ENCODE measurements at regions not wholly inside any gene's neighbourhood (a gene's known extent, or its start where the extent isn't known, plus 50 kb on each side); places are given as distances from the start of the nearest gene placed in this dataset.
"Not testable (repeated sequence)": the region's sequence is repeated elsewhere in the genome, so short reads cannot be mapped to it uniquely, and the experiment has no call there.

DNA sequence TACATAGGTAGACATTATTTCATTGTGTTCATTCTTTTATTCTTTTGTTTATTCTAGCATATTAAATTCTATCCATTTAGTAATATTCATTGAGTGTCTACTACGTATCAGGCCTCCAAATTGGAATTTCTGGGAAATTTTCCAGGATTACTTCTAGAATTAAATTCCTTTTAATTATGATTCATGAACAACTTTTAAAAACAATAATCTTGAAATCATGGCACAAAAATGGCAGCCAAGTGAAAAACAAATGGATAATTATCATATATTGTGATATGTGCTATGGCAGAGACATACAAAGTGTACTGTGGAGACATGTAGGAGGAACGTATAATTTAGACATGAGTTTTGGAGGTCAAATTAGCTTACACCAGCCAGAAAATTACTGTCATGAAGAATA, 868.5 kb downstream of the FAT4 start:
- no peak for DNase-seq (ENCODE audit: low spot score)
- Mint-ChIP-seq H3K9me3 (ENCODE audit: unreplicated experiment) (no peaks in the 10 kb centered on the region), H3K36me3 (ENCODE audit: low read depth, unreplicated experiment) (no peaks in the 10 kb centered on the region), H3K4me3 (ENCODE audit: unreplicated experiment) (no peak overlapping the region), H3K27me3 (ENCODE audit: unreplicated experiment) (no peaks in the 10 kb centered on the region), H3K27ac (ENCODE audit: unreplicated experiment) (no peak overlapping the region), H3K4me1 (ENCODE audit: unreplicated experiment) (no peaks in the 10 kb centered on the region)
- TF ChIP-seq, protein P1, sequence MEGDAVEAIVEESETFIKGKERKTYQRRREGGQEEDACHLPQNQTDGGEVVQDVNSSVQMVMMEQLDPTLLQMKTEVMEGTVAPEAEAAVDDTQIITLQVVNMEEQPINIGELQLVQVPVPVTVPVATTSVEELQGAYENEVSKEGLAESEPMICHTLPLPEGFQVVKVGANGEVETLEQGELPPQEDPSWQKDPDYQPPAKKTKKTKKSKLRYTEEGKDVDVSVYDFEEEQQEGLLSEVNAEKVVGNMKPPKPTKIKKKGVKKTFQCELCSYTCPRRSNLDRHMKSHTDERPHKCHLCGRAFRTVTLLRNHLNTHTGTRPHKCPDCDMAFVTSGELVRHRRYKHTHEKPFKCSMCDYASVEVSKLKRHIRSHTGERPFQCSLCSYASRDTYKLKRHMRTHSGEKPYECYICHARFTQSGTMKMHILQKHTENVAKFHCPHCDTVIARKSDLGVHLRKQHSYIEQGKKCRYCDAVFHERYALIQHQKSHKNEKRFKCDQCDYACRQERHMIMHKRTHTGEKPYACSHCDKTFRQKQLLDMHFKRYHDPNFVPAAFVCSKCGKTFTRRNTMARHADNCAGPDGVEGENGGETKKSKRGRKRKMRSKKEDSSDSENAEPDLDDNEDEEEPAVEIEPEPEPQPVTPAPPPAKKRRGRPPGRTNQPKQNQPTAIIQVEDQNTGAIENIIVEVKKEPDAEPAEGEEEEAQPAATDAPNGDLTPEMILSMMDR (IDR thresholded peaks at IDR 0.05; ENCODE audit: unreplicated experiment): no peak

DNA sequence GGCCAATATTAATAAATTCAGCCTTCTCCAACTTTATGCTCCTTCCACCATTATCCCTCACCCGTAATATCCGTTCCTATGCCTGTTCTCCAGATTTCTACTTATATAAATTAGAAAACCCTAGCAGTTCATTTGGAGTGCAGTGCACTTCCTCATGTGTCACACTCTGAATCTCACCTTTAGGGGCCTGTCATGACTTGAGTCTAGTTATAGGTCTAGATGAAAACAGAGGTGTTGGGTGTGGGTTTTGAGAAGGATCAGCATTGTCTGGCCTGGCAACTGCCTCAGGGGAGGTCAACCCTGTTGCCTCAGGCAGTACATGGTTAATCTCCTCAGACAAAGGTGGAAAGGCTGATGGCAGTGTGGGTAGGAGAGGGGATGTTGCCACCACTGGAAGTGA, 876.8 kb downstream of the FAT4 start:
- TF ChIP-seq, protein P1 (IDR thresholded peaks at IDR 0.05; ENCODE audit: unreplicated experiment): no peak
- Mint-ChIP-seq H3K27me3 (ENCODE audit: unreplicated experiment) (no peaks in the 10 kb centered on the region), H3K27ac (ENCODE audit: unreplicated experiment) (no peak overlapping the region), H3K9me3 (ENCODE audit: unreplicated experiment) (no peaks in the 10 kb centered on the region), H3K4me3 (ENCODE audit: unreplicated experiment) (no peak overlapping the region), H3K4me1 (ENCODE audit: unreplicated experiment) (no peaks in the 10 kb centered on the region), H3K36me3 (ENCODE audit: low read depth, unreplicated experiment) (no peaks in the 10 kb centered on the region)
- no peak for DNase-seq (ENCODE audit: low spot score)

DNA sequence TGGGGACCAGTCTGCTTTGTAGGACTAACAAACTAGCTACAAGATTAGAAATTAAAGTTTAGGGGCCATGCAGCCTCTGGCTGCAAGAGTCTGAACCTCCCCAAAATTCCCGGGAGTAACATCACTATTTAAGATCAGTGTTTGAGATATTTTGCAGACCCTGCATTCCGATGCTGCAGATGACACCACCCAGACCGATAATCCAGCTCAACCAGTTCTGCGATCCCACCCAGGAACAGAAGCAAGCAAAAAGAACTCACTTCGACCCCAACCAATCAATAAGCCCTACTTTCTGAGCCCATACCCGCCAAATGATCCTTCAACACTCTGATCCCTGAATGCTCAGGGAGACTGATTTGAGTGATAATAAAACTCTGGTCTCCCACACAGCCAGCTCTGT, 877.8 kb downstream of the FAT4 start:
- Mint-ChIP-seq H3K4me1 (ENCODE audit: unreplicated experiment) (no peaks in the 10 kb centered on the region), H3K9me3 (ENCODE audit: unreplicated experiment) (no peaks in the 10 kb centered on the region), H3K27me3 (ENCODE audit: unreplicated experiment) (no peaks in the 10 kb centered on the region), H3K36me3 (ENCODE audit: low read depth, unreplicated experiment) (no peaks in the 10 kb centered on the region), H3K4me3 (ENCODE audit: unreplicated experiment) (no peak overlapping the region), H3K27ac (ENCODE audit: unreplicated experiment) (no peak overlapping the region)
- TF ChIP-seq, protein P1 (IDR thresholded peaks at IDR 0.05; ENCODE audit: unreplicated experiment): no peak
- DNase-seq (ENCODE audit: low spot score): no peak

DNA sequence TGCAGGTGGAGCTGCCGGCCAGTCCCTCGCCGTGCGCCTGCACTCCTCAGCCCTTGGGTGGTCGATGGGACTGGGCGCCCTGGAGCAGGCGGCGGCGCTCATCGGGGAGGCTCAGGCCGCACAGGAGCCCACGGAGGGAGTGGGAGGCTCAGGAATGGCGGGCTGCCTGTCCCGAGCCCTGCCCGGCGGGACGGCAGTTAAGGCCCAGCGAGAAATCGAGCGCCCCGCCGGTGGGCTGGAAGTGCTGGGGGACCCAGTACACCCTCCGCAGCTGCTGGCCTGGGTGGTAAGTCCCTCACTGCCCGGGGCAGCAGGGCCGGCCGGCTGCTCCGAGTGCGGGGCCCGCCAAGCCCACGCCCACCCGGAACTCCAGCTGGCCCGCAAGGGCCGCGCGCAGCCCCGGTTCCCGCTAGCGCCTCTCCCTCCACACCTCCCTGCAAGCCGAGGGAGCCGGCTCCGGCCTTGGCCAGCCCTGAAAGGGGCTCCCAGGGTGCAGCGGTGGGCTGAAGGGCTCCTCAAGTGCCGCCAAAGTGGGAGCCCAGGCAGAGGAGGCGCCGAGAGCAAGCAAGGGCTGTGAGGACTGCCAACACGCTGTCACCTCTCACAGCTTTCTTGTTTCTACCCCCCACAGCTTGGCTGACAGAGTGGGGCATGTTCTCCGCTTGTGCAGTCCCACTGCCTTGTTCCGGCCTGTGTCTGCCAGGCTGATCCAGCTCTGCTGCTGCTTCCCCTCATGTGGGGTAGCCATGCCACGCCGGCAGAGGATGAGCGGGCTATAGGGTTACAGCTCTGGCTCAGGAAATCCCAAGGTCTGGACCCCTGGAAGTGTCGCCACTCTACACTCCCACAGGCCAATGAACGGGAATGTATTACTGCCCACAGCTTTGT, 886.7 kb downstream of the FAT4 start:
- H3K27ac Mint-ChIP-seq (ENCODE audit: unreplicated experiment); H3K4me3 Mint-ChIP-seq (ENCODE audit: unreplicated experiment); H3K27me3 Mint-ChIP-seq (ENCODE audit: unreplicated experiment); DNase-seq (ENCODE audit: low spot score); H3K9me3 Mint-ChIP-seq (ENCODE audit: unreplicated experiment); H3K36me3 Mint-ChIP-seq (ENCODE audit: low read depth, unreplicated experiment); H3K4me1 Mint-ChIP-seq (ENCODE audit: unreplicated experiment): not testable (repeated sequence)

DNA sequence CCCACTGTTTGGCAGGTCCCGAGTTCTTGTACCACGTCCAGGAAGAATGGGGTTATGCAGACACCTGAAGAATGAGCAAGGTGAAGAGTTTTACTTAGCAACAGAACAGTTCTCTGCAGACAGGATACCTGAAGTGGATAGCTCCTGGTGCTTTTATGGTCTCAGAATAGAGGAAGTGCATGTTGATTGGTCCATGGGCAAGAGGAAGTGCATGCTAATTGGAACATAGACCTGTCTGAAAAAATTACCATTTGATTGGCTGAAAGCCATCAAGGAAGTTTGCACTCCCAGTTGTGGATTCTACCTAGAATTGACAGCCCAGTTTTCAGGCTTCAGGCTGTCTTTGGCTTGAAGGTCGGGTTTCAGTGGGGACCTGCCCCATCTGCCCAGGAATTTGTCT, 887.5 kb downstream of the FAT4 start:
- peaks cover 4% of the 10 kb centered on the region for H3K36me3 Mint-ChIP-seq (ENCODE audit: low read depth, unreplicated experiment)
- TF ChIP-seq, protein P1 (IDR thresholded peaks at IDR 0.05; ENCODE audit: unreplicated experiment): no peak
- H3K4me3 Mint-ChIP-seq (ENCODE audit: unreplicated experiment): no peak overlapping the region
- no peak overlapping the region for H3K27ac Mint-ChIP-seq (ENCODE audit: unreplicated experiment)
- no peaks in the 10 kb centered on the region for H3K4me1 Mint-ChIP-seq (ENCODE audit: unreplicated experiment)
- peaks cover 2% of the 10 kb centered on the region for H3K27me3 Mint-ChIP-seq (ENCODE audit: unreplicated experiment)
- DNase-seq (ENCODE audit: low spot score): no peak
- no peaks in the 10 kb centered on the region for H3K9me3 Mint-ChIP-seq (ENCODE audit: unreplicated experiment)
